ENCODE measurements at regions not wholly inside any gene's neighbourhood (a gene's known extent, or its start where the extent isn't known, plus 50 kb on each side); places are given as distances from the start of the nearest gene placed in this dataset.

DNA sequence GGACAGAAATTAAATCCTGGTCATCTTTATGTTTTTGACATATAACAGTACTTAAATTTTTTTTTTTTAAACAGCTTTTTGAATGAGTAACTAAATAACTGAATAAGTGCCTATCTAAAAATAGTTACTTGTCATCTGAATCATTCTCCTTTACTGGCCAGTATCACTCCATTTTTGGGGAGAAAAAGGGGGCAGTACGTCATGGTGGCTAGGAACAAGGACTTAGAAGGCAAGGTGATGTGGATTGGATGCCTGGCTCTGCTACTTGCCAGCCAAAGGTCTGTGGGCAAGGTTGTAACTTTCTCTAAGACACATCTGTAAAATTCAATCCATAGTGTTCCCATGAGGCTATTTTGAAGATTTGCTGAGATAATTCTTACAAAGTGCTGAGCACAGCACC is 220.4 kb upstream of the DEPDC1 start:
- H3K9ac ChIP-seq (ENCODE audit: extremely low read depth, low read length, poor library complexity, severe bottlenecking), result no peak overlapping the region
- Mint-ChIP-seq H3K27ac (no peak overlapping the region), H3K27me3 (ENCODE audit: insufficient read depth) (no peaks in the 10 kb centered on the region), H3K4me3 (no peak overlapping the region), H3K4me1 (no peaks in the 10 kb centered on the region), H3K36me3 (ENCODE audit: low read depth) (peaks cover under 1% of the 10 kb centered on the region), H3K9me3 (peaks cover under 1% of the 10 kb centered on the region)
- no peak for DNase-seq
- H3K27me3 ChIP-seq (ENCODE audit: control insufficient read depth, insufficient read depth, low read length, poor library complexity, severe bottlenecking), result no peaks in the 10 kb centered on the region
- H3K36me3 ChIP-seq (ENCODE audit: control insufficient read depth, insufficient read depth, low read length), result no peaks in the 10 kb centered on the region
- no peaks in the 10 kb centered on the region for H3K4me1 ChIP-seq (ENCODE audit: control insufficient read depth, insufficient read depth, low read length)
- no peaks in the 10 kb centered on the region for H3K9me3 ChIP-seq (ENCODE audit: control insufficient read depth, low read length)
- no peak overlapping the region for H3K27ac ChIP-seq (ENCODE audit: low read depth, low read length)
- 91% methylated on average over 1 of the region's 1 CpG; no CpG with 5 or more reads in 1 of the 2 experiments for WGBS, 2 experiments (ENCODE audit: insufficient coverage in 1 of 2, insufficient read length in 1 of 2)
- no peak for TF ChIP-seq CTCF (conservative IDR thresholded peaks at IDR 0.05)
- no peak overlapping the region for H3K4me3 ChIP-seq (ENCODE audit: low read length)

GRCh38 chr1:68720476-68720875 is 223.6 kb upstream of the DEPDC1 start:
- H3K4me3 Mint-ChIP-seq, result no peak overlapping the region
- Histone ChIP-seq H3K27ac (ENCODE audit: low read depth, low read length) (no peak overlapping the region), H3K9ac (ENCODE audit: extremely low read depth, low read length, poor library complexity, severe bottlenecking) (no peak overlapping the region), H3K27me3 (ENCODE audit: control insufficient read depth, insufficient read depth, low read length, poor library complexity, severe bottlenecking) (no peaks in the 10 kb centered on the region), H3K4me1 (ENCODE audit: control insufficient read depth, insufficient read depth, low read length) (no peaks in the 10 kb centered on the region), H3K36me3 (ENCODE audit: control insufficient read depth, insufficient read depth, low read length) (no peaks in the 10 kb centered on the region), H3K4me3 (ENCODE audit: low read length) (no peak overlapping the region), H3K9me3 (ENCODE audit: control insufficient read depth, low read length) (no peaks in the 10 kb centered on the region)
- whole genome bisulfite sequencing, 2 experiments (ENCODE audit: insufficient coverage in 1 of 2, insufficient read length in 1 of 2), result 90% methylated on average over 1 of the region's 1 CpG; no CpG with 5 or more reads in 1 of the 2 experiments
- no peak for TF ChIP-seq CTCF (conservative IDR thresholded peaks at IDR 0.05)
- no peak overlapping the region for H3K27ac Mint-ChIP-seq
- no peaks in the 10 kb centered on the region for H3K36me3 Mint-ChIP-seq (ENCODE audit: low read depth)
- no peaks in the 10 kb centered on the region for H3K27me3 Mint-ChIP-seq (ENCODE audit: insufficient read depth)
- no peak for DNase-seq
- H3K4me1 Mint-ChIP-seq, result no peaks in the 10 kb centered on the region
- H3K9me3 Mint-ChIP-seq, result no peaks in the 10 kb centered on the region

DNA sequence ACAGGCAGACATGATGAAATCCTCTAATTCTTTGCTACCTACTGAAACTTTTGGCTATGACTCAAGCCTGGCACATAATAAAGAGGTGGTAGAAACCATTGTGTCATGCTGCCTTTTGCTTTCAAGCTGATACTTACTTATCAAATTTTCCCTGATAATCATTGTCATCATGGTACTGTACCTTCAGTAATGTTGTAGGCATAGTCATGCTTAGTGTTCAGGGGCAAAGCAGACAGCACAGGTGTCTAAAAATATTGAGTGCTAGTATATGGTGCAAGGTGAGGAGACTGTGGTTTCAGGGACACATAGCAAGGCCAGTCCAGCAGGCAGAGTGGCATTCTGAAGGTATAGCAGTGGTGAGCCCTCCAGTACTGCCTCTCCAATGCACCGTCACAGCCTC is 226.9 kb upstream of the DEPDC1 start:
- no peak for DNase-seq
- WGBS, 2 experiments (ENCODE audit: insufficient coverage in 1 of 2, insufficient read length in 1 of 2), result 80 to 85% methylated on average over 1 of the region's 1 CpG
- no peak overlapping the region for H3K27ac ChIP-seq (ENCODE audit: low read depth, low read length)
- no peak overlapping the region for H3K4me3 ChIP-seq (ENCODE audit: low read length)
- H3K4me3 Mint-ChIP-seq, result no peak overlapping the region
- no peaks in the 10 kb centered on the region for H3K27me3 ChIP-seq (ENCODE audit: control insufficient read depth, insufficient read depth, low read length, poor library complexity, severe bottlenecking)
- no peaks in the 10 kb centered on the region for H3K9me3 ChIP-seq (ENCODE audit: control insufficient read depth, low read length)
- no peaks in the 10 kb centered on the region for H3K36me3 ChIP-seq (ENCODE audit: control insufficient read depth, insufficient read depth, low read length)
- no peak overlapping the region for H3K27ac Mint-ChIP-seq
- no peaks in the 10 kb centered on the region for H3K36me3 Mint-ChIP-seq (ENCODE audit: low read depth)
- H3K4me1 ChIP-seq (ENCODE audit: control insufficient read depth, insufficient read depth, low read length), result no peaks in the 10 kb centered on the region
- H3K27me3 Mint-ChIP-seq (ENCODE audit: insufficient read depth), result no peaks in the 10 kb centered on the region
- no peaks in the 10 kb centered on the region for H3K4me1 Mint-ChIP-seq
- no peak overlapping the region for H3K9ac ChIP-seq (ENCODE audit: extremely low read depth, low read length, poor library complexity, severe bottlenecking)
- H3K9me3 Mint-ChIP-seq, result no peaks in the 10 kb centered on the region
- no peak for TF ChIP-seq CTCF (conservative IDR thresholded peaks at IDR 0.05)

All from endodermal cell (in vitro differentiated cells).